ENCODE measurements at regions not wholly inside any gene's neighbourhood (a gene's known extent, or its start where the extent isn't known, plus 50 kb on each side); places are given as distances from the start of the nearest gene placed in this dataset.

- no peaks in the 10 kb centered on the region for H3K27me3 ChIP-seq (ENCODE audit: insufficient read depth, low read length)
- H2AFZ ChIP-seq (ENCODE audit: low read depth, low read length, poor library complexity, severe bottlenecking) = no peak overlapping the region
- H3K4me2 ChIP-seq (ENCODE audit: low read length) = no peak overlapping the region
- no peak for TF ChIP-seq ELF1 (IDR thresholded peaks at IDR 0.05; ENCODE audit: borderline replicate concordance, low read depth)
- TF ChIP-seq POLR2A (IDR thresholded peaks at IDR 0.05; ENCODE audit: borderline replicate concordance, extremely low read depth, insufficient read depth, insufficient read length) = no peak
- no peak for TF ChIP-seq CTCF (IDR thresholded peaks at IDR 0.05 in 2 of 3, conservative IDR thresholded peaks at IDR 0.05 in 1 of 3; ENCODE audit: borderline replicate concordance in 1 of 3, insufficient read depth in 1 of 3, low read depth in 2 of 3, low read length in 2 of 3)
- no peak for TF ChIP-seq SRF (IDR thresholded peaks at IDR 0.05; ENCODE audit: low read depth)
- no peak for TF ChIP-seq CEBPB (IDR thresholded peaks at IDR 0.05; ENCODE audit: low read depth)
- no peak for TF ChIP-seq POLR2AphosphoS5 (IDR thresholded peaks at IDR 0.05; ENCODE audit: low read depth, low read length)
- no peak for TF ChIP-seq ZBTB33 (IDR thresholded peaks at IDR 0.05; ENCODE audit: extremely low read depth, insufficient replicate concordance, low read length)
- TF ChIP-seq FOSL1 (IDR thresholded peaks at IDR 0.05; ENCODE audit: low read depth) = no peak
- no peak for TF ChIP-seq SP1 (IDR thresholded peaks at IDR 0.05; ENCODE audit: low read depth)
- TF ChIP-seq REST (IDR thresholded peaks at IDR 0.05; ENCODE audit: low read depth) = no peak
- no peak for TF ChIP-seq JUND (IDR thresholded peaks at IDR 0.05)
- no peak overlapping the region for H3K9ac ChIP-seq (ENCODE audit: low read length)
- no peak overlapping the region for H3K27ac ChIP-seq (ENCODE audit: low read depth, low read length)
- H3K4me1 ChIP-seq (ENCODE audit: control insufficient read depth in 1 of 2, insufficient read depth in 2 of 2, low read length in 2 of 2) = no peaks in the 10 kb centered on the region
- no peaks in the 10 kb centered on the region for H3K9me2 ChIP-seq (ENCODE audit: insufficient read depth)
- ChIA-PET POLR2A (no interaction called here), RAD21 (ENCODE audit: low non-redundant PET in 1 of 2, low total read pairs in 2 of 2, uncharacterized antibody in 2 of 2, unreplicated experiment in 2 of 2) (no interaction called here), CTCF (no interaction called here)
- no peaks in the 10 kb centered on the region for H3K79me2 ChIP-seq (ENCODE audit: insufficient read depth, low read length)
- DNase-seq (ENCODE audit: low read depth, low spot score) (no peak), ATAC-seq (no peak)
- no peaks in the 10 kb centered on the region for H4K20me1 ChIP-seq (ENCODE audit: insufficient read depth)
- intact Hi-C loops (cut with micrococcal nuclease) = no loop called here
- no TSS peak for BruUV-seq (replicated peaks)
- no peaks in the 10 kb centered on the region for H3K36me3 ChIP-seq (ENCODE audit: control insufficient read depth in 1 of 2, insufficient read depth in 2 of 2, low read length in 2 of 2)
- H3K9me3 ChIP-seq (ENCODE audit: control insufficient read depth in 1 of 2, insufficient read depth in 1 of 2, low read depth in 1 of 2, low read length in 2 of 2) = no peaks in the 10 kb centered on the region
- no peak overlapping the region for H3K4me3 ChIP-seq (replicated peaks in 1 of 2; ENCODE audit: low read depth in 1 of 2, low read length in 2 of 2)
Measured at GRCh38 chr6:9621276-9621675, 793.6 kb downstream of the TFAP2A start.
